Esophagus muscularis mucosa (tissue), 4 donors: ENCODE measurements at regions not wholly inside any gene's neighbourhood (a gene's known extent, or its start where the extent isn't known, plus 50 kb on each side); places are given as distances from the start of the nearest gene placed in this dataset.

Source experiments
- DNase-seq: peaks from one replicate; pipeline ENCODE4 v3.0.0-alpha.2; 2017; ENCODE audit errors: extremely low spot score
- H3K27ac ChIP-seq, 4 donors: fragments of 200-600 bp; sonication (generic); replicated peaks in 1 of 4; 1 replicate in 3 of 4; 2 replicates in 1 of 4; pipeline ENCODE4 v1.5.1; 2016 to 2019; ENCODE audit warnings: mild to moderate bottlenecking in 1 of 4
- H3K27me3 ChIP-seq, 4 donors: fragments of 200-600 bp; sonication (generic); one replicate each; pipeline versions ENCODE4 v1.5.1 to v1.6.0; 2016 to 2019
- H3K36me3 ChIP-seq, 4 donors: fragments of 200-600 bp; sonication (generic); one replicate each; pipeline ENCODE4 v1.5.1; 2016 to 2019
- H3K4me1 ChIP-seq, 4 donors: fragments of 200-600 bp; sonication (generic); one replicate each; pipeline ENCODE4 v1.5.1; 2016 to 2019
- H3K4me3 ChIP-seq, 4 donors: fragments of 200-600 bp; sonication (generic); 1 replicate in 2 of 4; 2 replicates in 2 of 4; pipeline ENCODE4 v1.5.1; 2016 to 2019; ENCODE audit warnings: mild to moderate bottlenecking in 4 of 4, moderate library complexity in 1 of 4
- H3K9me3 ChIP-seq, 4 donors: fragments of 200-600 bp; sonication (generic); 1 replicate in 3 of 4; 2 replicates in 1 of 4; pipeline ENCODE4 v1.5.1; 2016 to 2019
- CTCF ChIP-seq, 3 experiments: fragments of 200-600 bp in 2 of 3; fragments of 450-650 bp in 1 of 3; sonication (generic) in 2 of 3; IDR thresholded peaks; one replicate each; pipeline ENCODE4 v1.5.1; 2017 to 2019; ENCODE audit warnings: antibody characterized with exemption in 3 of 3, mild to moderate bottlenecking in 2 of 3, moderate library complexity in 1 of 3
- EP300 ChIP-seq: sonication (generic); formaldehyde crosslinking; IDR thresholded peaks from one replicate; pipeline ENCODE4 v1.6.1; 2017; ENCODE audit warnings: antibody characterized with exemption
- POLR2A ChIP-seq: fragments of 450-650 bp; IDR thresholded peaks from one replicate; pipeline ENCODE4 v1.6.1; 2017; ENCODE audit warnings: antibody characterized with exemption, moderate library complexity, mild to moderate bottlenecking, low read depth
- POLR2AphosphoS5 ChIP-seq, 2 donors: sonication (generic); formaldehyde crosslinking; IDR thresholded peaks; one replicate each; pipeline ENCODE4 v1.6.1; 2017; ENCODE audit warnings: antibody characterized with exemption in 2 of 2
- WGBS: methylation state at CpG from one replicate; pipeline ENCODE4 v1.1.5; 2018; 5-methylcytosine and 5-hydroxymethylcytosine counted together
- intact Hi-C: fragments of 100-400 bp; cut with DNase I; formaldehyde crosslinking; loops from one replicate; pipeline ENCODE4 v1.15.1; 2023

- Histone ChIP-seq H3K4me1 (no peaks in the 10 kb centered on the region), H3K4me3 (no peak overlapping the region), H3K36me3 (no peaks in the 10 kb centered on the region), H3K27ac (no peak overlapping the region), H3K27me3 (no peaks in the 10 kb centered on the region), H3K9me3 (peaks cover 0 to 11% (median 5%) of the 10 kb centered on the region in 4 donors)
- no peak for DNase-seq
- TF ChIP-seq EP300 (no peak), POLR2A (no peak), CTCF (IDR thresholded peaks at IDR 0.05) (no peak), POLR2AphosphoS5 (IDR thresholded peaks at IDR 0.05) (no peak)
- intact Hi-C loops, result no loop called here
Measured at GRCh38 chr1:106037526-106037925, 1018.9 kb upstream of the PRMT6 start.

GRCh38 chr1:106038260-106038659, 1018.2 kb upstream of the PRMT6 start:
- H3K36me3 ChIP-seq, result no peaks in the 10 kb centered on the region
- DNase-seq, result no peak
- peaks cover 0 to 11% (median 5%) of the 10 kb centered on the region in 4 donors for H3K9me3 ChIP-seq
- H3K4me1 ChIP-seq, result no peaks in the 10 kb centered on the region
- no peak overlapping the region for H3K4me3 ChIP-seq
- 65% methylated on average over 1 of the region's 1 CpG for WGBS
- no peaks in the 10 kb centered on the region for H3K27me3 ChIP-seq
- intact Hi-C loops, result no loop called here
- H3K27ac ChIP-seq, result no peak overlapping the region
- no peak for TF ChIP-seq CTCF (IDR thresholded peaks at IDR 0.05)
- TF ChIP-seq EP300, result no peak
- TF ChIP-seq POLR2A, result no peak
- no peak for TF ChIP-seq POLR2AphosphoS5 (IDR thresholded peaks at IDR 0.05)

- Histone ChIP-seq H3K27ac (no peak overlapping the region), H3K4me1 (no peaks in the 10 kb centered on the region), H3K27me3 (no peaks in the 10 kb centered on the region), H3K4me3 (no peak overlapping the region), H3K36me3 (no peaks in the 10 kb centered on the region), H3K9me3 (peaks cover 0 to 11% (median 5%) of the 10 kb centered on the region in 4 donors)
- no peak for DNase-seq
- intact Hi-C loops, result no loop called here
- WGBS, result 90% methylated on average over 2 of the region's 2 CpGs
- TF ChIP-seq EP300, result no peak
- TF ChIP-seq POLR2A, result no peak
- no peak for TF ChIP-seq POLR2AphosphoS5 (IDR thresholded peaks at IDR 0.05)
- TF ChIP-seq CTCF (IDR thresholded peaks at IDR 0.05), result no peak
Measured at GRCh38 chr1:106043971-106044370, 1012.5 kb upstream of the PRMT6 start.

- TF ChIP-seq POLR2A (no peak), POLR2AphosphoS5 (IDR thresholded peaks at IDR 0.05) (no peak), CTCF (IDR thresholded peaks at IDR 0.05) (no peak), EP300 (no peak)
- H3K27ac ChIP-seq, result no peak overlapping the region
- no peak overlapping the region for H3K4me3 ChIP-seq
- no peak for DNase-seq
- no peaks in the 10 kb centered on the region for H3K36me3 ChIP-seq
- intact Hi-C loops, result no loop called here
- 72% methylated on average over 3 of the region's 3 CpGs for WGBS
- H3K4me1 ChIP-seq, result no peaks in the 10 kb centered on the region
- H3K27me3 ChIP-seq, result no peaks in the 10 kb centered on the region
- peaks cover 0 to 4% (median 0%) of the 10 kb centered on the region in 4 donors for H3K9me3 ChIP-seq
Measured at GRCh38 chr1:106047210-106047609, 1009.3 kb upstream of the PRMT6 start.

- H3K27ac ChIP-seq, result no peak overlapping the region
- H3K4me1 ChIP-seq, result no peaks in the 10 kb centered on the region
- no peak overlapping the region for H3K4me3 ChIP-seq
- TF ChIP-seq EP300, result no peak
- WGBS, result 27% methylated on average over 1 of the region's 1 CpG
- DNase-seq, result no peak
- peaks cover 0 to 4% (median 0%) of the 10 kb centered on the region in 4 donors for H3K9me3 ChIP-seq
- intact Hi-C loops, result no loop called here
- H3K27me3 ChIP-seq, result no peaks in the 10 kb centered on the region
- no peaks in the 10 kb centered on the region for H3K36me3 ChIP-seq
Measured at GRCh38 chr1:106049595-106049994, 1006.9 kb upstream of the PRMT6 start.
